ENCODE measurements at regions not wholly inside any gene's neighbourhood (a gene's known extent, or its start where the extent isn't known, plus 50 kb on each side); places are given as distances from the start of the nearest gene placed in this dataset.

- TF ChIP-seq GATA3 (IDR thresholded peaks at IDR 0.05; ENCODE audit: low read depth, low read length): no peak
- no peak for TF ChIP-seq GATA2 (IDR thresholded peaks at IDR 0.05; ENCODE audit: low read depth, low read length)
These were observed 198.3 kb downstream of the ACKR3 start for GRCh38 chr2:236767941-236768340.

Measured in SH-SY5Y (cell line).